Neural cell (in vitro differentiated cells): ENCODE measurements at regions not wholly inside any gene's neighbourhood (a gene's known extent, or its start where the extent isn't known, plus 50 kb on each side); places are given as distances from the start of the nearest gene placed in this dataset.
"Not testable (repeated sequence)": the region's sequence is repeated elsewhere in the genome, so short reads cannot be mapped to it uniquely, and the experiment has no call there.

ENCODE experiments used
- EP300 ChIP-seq: fragments of 450-650 bp; conservative IDR thresholded peaks from 2 replicates; pipeline ENCODE4 v1.6.1; 2014; ENCODE audit warnings: antibody characterized with exemption, mild to moderate bottlenecking, moderate library complexity; ENCODE audit not compliant: poor library complexity, severe bottlenecking
- EZH2 ChIP-seq: fragments of 200-600, 300-800 bp; shearing (Covaris generic), sonication (generic); IDR thresholded peaks from 2 replicates; pipeline ENCODE4 v1.6.1; 2014; ENCODE audit warnings: antibody characterized with exemption, low read length, borderline replicate concordance, mild to moderate bottlenecking; ENCODE audit not compliant: insufficient read depth, poor library complexity, severe bottlenecking
- POLR2AphosphoS5 ChIP-seq: IDR thresholded peaks from 2 replicates; pipeline ENCODE4 v1.6.1; 2012
- TF ChIP-seq, protein P1 (sequence below): fragments of 450-650 bp; IDR thresholded peaks from 2 replicates; pipeline ENCODE4 v1.5.1; 2014; ENCODE audit warnings: antibody characterized with exemption, mild to moderate bottlenecking, moderate library complexity; ENCODE audit not compliant: poor library complexity, severe bottlenecking

DNA sequence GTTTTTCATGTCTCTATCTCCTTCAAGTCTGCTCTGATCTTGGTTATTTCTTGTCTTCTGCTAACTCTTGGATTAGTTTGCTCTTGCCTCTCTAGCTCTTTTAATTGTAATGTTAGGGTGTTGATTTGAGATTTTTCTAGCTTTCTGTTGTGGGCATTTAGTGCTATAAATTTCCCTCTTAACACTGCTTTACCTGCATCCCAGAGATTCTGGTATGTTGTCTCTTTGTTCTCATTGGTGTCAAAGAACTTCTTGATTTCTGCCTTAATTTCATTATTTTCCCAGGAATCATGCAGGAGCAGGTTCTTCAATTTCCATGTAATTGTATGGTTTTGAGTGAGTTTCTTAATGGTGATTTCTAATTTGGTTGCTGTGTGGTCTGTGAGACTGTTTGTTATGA is 128.5 kb upstream of the ZNF267 start:
- TF ChIP-seq EP300, POLR2AphosphoS5, EZH2: not testable (repeated sequence)
- TF ChIP-seq, protein P1, sequence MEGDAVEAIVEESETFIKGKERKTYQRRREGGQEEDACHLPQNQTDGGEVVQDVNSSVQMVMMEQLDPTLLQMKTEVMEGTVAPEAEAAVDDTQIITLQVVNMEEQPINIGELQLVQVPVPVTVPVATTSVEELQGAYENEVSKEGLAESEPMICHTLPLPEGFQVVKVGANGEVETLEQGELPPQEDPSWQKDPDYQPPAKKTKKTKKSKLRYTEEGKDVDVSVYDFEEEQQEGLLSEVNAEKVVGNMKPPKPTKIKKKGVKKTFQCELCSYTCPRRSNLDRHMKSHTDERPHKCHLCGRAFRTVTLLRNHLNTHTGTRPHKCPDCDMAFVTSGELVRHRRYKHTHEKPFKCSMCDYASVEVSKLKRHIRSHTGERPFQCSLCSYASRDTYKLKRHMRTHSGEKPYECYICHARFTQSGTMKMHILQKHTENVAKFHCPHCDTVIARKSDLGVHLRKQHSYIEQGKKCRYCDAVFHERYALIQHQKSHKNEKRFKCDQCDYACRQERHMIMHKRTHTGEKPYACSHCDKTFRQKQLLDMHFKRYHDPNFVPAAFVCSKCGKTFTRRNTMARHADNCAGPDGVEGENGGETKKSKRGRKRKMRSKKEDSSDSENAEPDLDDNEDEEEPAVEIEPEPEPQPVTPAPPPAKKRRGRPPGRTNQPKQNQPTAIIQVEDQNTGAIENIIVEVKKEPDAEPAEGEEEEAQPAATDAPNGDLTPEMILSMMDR = not testable (repeated sequence)
